Left lung (tissue), 4 donors: ENCODE measurements at regions not wholly inside any gene's neighbourhood (a gene's known extent, or its start where the extent isn't known, plus 50 kb on each side); places are given as distances from the start of the nearest gene placed in this dataset.

Source experiments
- ATAC-seq: fragments of 200-7000 bp; cut with Tn5 transposase; one replicate; pipeline ENCODE4 v1.9.1; 2020; ENCODE audit warnings: moderate library complexity
- DNase-seq, 4 donors: peaks; one replicate each; pipeline ENCODE4 v3.0.0-alpha.2; 2013 to 2020
- H3K27ac ChIP-seq, 2 donors: fragments of 200-600 bp; sonication (generic) in 1 of 2; one replicate each; pipeline versions ENCODE4 v1.5.0 to v1.8.0; 2020 to 2021
- H3K27me3 ChIP-seq, 2 donors: fragments of 200-600 bp; sonication (generic) in 1 of 2; one replicate each; pipeline versions ENCODE4 v1.5.0 to v1.8.0; 2020 to 2021
- H3K36me3 ChIP-seq, 2 donors: fragments of 200-600 bp; sonication (generic) in 1 of 2; one replicate each; pipeline versions ENCODE4 v1.5.0 to v1.8.0; 2020 to 2021
- H3K4me1 ChIP-seq, 2 donors: fragments of 200-600 bp; one replicate each; pipeline ENCODE4 v1.8.0; 2021
- H3K4me3 ChIP-seq, 2 donors: fragments of 200-600 bp; sonication (generic) in 1 of 2; one replicate each; pipeline versions ENCODE4 v1.5.0 to v1.8.0; 2020 to 2021; ENCODE audit warnings: mild to moderate bottlenecking in 1 of 2
- H3K9me3 ChIP-seq, 2 donors: fragments of 200-600 bp; sonication (generic) in 1 of 2; one replicate each; pipeline versions ENCODE4 v1.5.0 to v1.8.0; 2020 to 2021
- intact Hi-C, 2 donors: fragments of 100-400 bp; cut with DNase I; formaldehyde crosslinking; loops; one replicate each; pipeline versions ENCODE4 v1.11.2 to v1.14.2; 2022
- TF ChIP-seq, protein P1 (sequence below), 2 donors: fragments of 200-600 bp; sonication (generic) in 1 of 2; IDR thresholded peaks; one replicate each; pipeline versions ENCODE4 v1.5.0 to v1.8.0; 2021; ENCODE audit warnings: antibody characterized with exemption in 2 of 2
- donor health status: DM: no; HTN: yes; CAD: no.
- donor health status: DM: no; HTN: no; CAD: no.

- Histone ChIP-seq H3K4me3 (no peak overlapping the region), H3K4me1 (peaks cover 7 to 11% of the 10 kb centered on the region in 2 donors), H3K9me3 (no peaks in the 10 kb centered on the region), H3K36me3 (no peaks in the 10 kb centered on the region), H3K27me3 (no peaks in the 10 kb centered on the region), H3K27ac (peak overlapping the region; percentile 35 to 43)
- ATAC-seq (peak; percentile 9), DNase-seq (no peak)
- TF ChIP-seq, protein P1, sequence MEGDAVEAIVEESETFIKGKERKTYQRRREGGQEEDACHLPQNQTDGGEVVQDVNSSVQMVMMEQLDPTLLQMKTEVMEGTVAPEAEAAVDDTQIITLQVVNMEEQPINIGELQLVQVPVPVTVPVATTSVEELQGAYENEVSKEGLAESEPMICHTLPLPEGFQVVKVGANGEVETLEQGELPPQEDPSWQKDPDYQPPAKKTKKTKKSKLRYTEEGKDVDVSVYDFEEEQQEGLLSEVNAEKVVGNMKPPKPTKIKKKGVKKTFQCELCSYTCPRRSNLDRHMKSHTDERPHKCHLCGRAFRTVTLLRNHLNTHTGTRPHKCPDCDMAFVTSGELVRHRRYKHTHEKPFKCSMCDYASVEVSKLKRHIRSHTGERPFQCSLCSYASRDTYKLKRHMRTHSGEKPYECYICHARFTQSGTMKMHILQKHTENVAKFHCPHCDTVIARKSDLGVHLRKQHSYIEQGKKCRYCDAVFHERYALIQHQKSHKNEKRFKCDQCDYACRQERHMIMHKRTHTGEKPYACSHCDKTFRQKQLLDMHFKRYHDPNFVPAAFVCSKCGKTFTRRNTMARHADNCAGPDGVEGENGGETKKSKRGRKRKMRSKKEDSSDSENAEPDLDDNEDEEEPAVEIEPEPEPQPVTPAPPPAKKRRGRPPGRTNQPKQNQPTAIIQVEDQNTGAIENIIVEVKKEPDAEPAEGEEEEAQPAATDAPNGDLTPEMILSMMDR (IDR thresholded peaks at IDR 0.05) = no peak
- intact Hi-C loops = no loop called here
These were observed 229.6 kb upstream of the PGRMC2 start for GRCh38 chr4:128517096-128517738.

DNA sequence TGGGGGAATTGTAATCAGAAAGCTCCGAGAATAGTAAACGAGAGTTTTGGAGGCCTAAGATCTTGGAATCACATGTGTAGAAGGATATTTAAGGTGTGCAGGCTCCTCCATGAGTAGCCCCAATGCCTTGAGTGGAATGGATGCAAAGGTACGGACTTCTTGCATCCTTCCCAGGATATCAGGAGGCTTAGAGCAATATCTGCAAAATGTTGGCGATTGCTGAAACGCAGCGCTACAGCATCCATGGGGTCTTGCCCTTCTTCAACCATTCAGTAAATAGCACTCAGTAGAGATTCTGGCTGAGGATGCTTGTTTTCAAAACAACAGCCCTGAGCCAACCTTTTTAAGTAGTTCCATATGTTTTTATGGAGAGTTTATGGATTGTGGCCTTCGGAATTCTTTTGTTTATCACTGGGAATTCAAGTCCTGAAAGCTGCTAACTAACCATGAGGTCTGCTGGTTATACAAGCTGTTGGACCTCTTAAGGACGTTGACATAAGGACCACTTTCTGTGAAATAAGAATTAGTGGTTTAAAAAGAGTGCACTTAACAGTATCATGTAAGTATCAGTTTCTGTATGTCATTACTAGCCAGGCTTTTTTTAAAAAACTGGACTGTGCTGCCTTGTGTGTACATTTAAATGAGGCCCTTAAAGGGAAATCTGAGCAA is 228.8 kb upstream of the PGRMC2 start:
- Histone ChIP-seq H3K4me1 (peaks cover 7 to 11% of the 10 kb centered on the region in 2 donors), H3K4me3 (no peak overlapping the region), H3K36me3 (no peaks in the 10 kb centered on the region), H3K27me3 (no peaks in the 10 kb centered on the region), H3K9me3 (no peaks in the 10 kb centered on the region), H3K27ac (peak overlapping the region in 1 of 2 donors; percentile 35)
- intact Hi-C loops = no loop called here
- TF ChIP-seq, protein P1 (IDR thresholded peaks at IDR 0.05) = no peak
- ATAC-seq (peak; percentile 67), DNase-seq (peak in 2 of 4 donors; percentile 87 to 90)

DNA sequence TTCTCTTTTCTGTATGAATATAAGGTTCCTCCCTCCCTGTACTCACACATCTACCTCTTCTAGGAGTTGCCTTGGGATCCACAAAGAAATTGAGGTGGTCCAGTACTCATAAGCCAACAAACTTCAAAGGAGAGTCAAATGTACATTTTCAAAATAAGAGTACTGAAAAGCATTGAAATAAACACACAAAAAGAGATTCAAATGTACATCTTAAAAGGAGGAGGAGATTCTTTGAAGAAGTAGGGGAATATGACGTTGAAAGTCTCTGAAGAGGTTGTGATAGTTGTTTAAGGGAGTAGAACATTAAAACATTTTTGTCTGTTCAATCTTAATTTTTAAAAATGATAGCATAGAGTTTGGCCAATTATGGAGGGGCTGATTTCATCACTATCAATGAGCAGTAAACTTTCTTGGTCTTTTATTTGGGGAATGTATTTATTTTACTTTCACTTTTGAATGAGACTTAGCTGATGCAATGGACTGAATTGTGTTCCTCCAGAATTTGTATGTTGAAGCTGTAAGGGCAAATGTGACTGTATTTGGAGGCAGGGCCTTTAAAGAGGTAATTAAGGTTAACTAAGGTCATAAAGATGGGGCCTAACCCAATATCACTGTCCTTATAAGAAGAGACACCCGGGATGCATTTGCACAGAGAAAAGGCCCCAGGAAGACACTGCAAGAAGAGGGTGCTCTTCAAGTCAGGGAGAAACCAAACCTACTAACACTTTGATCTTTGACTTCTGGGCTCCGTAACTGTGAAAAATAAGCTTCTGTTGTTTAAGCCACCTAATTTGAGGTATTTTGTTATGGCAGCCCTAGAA is 226.3 kb upstream of the PGRMC2 start:
- intact Hi-C loops = no loop called here
- no peak for ATAC-seq
- Histone ChIP-seq H3K36me3 (no peaks in the 10 kb centered on the region), H3K27ac (no peak overlapping the region), H3K4me3 (no peak overlapping the region), H3K9me3 (no peaks in the 10 kb centered on the region), H3K4me1 (peaks cover 7 to 11% of the 10 kb centered on the region in 2 donors), H3K27me3 (no peaks in the 10 kb centered on the region)
- DNase-seq = no peak
- TF ChIP-seq, protein P1 (IDR thresholded peaks at IDR 0.05) = no peak

GRCh38 chr4:128512767-128513322 is 225.2 kb upstream of the PGRMC2 start:
- Histone ChIP-seq H3K9me3 (no peaks in the 10 kb centered on the region), H3K27me3 (no peaks in the 10 kb centered on the region), H3K4me3 (no peak overlapping the region), H3K36me3 (no peaks in the 10 kb centered on the region), H3K27ac (no peak overlapping the region), H3K4me1 (peaks cover 7 to 9% of the 10 kb centered on the region in 2 donors)
- no peak for ATAC-seq
- TF ChIP-seq, protein P1 (IDR thresholded peaks at IDR 0.05) = no peak
- intact Hi-C loops = no loop called here
- no peak for DNase-seq
